DMS114 treated with DMSO at 0.1 percent for 48 hours (cell line): ENCODE measurements at regions not wholly inside any gene's neighbourhood (a gene's known extent, or its start where the extent isn't known, plus 50 kb on each side); places are given as distances from the start of the nearest gene placed in this dataset.
"Not testable (repeated sequence)": the region's sequence is repeated elsewhere in the genome, so short reads cannot be mapped to it uniquely, and the experiment has no call there.

ENCODE experiments used
- DNase-seq: peaks from one replicate; lab custom pipeline; 2025; ENCODE audit not compliant: unreplicated experiment; lab: John Stamatoyannopoulos, UW

DNA sequence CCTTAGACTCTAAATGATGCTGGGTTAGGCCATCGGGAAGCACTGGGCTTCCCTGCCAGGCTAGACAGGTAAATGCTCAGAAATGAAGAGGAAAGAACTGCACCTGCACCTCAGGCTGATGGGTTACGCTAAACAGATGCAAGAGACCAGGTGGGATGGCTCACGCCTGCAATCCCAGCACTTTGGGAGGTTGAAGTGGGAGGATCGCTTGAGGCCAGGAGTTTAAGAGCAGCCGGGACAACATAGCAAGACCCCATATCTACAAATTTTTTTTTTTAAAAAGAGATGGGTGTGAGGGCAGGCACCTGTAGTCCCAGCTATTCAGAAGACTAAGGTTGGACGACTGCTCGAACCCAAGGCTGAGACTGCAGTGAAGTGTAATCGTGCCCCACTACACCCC, 634.7 kb downstream of the UQCRFS1 start:
- DNase-seq, result no peak

- no peak for DNase-seq
Measured at GRCh38 chr19:28577666-28578065, 635.3 kb downstream of the UQCRFS1 start.

GRCh38 chr19:28577233-28577632, 635.7 kb downstream of the UQCRFS1 start:
- no peak for DNase-seq

- no peak for DNase-seq
Measured at GRCh38 chr19:28575816-28576215, 637.1 kb downstream of the UQCRFS1 start.

DNA sequence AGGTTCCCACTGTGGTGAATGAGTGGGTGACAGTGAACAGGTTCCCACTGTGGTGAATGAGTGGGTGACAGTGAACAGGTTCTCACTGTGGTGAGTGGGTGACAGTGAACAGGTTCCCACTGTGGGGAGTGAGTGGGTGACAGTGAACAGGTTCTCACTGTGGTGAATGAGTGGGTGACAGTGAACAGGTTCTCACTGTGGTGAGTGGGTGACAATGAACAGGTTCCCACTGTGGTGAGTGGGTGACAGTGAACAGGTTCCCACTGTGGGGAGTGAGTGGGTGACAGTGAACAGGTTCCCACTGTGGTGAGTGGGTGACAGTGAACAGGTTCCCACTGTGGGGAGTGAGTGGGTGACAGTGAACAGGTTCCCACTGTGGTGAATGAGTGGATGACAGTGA, 637.6 kb downstream of the UQCRFS1 start:
- not testable (repeated sequence) for DNase-seq

GRCh38 chr19:28574212-28574611, 638.7 kb downstream of the UQCRFS1 start:
- DNase-seq, result no peak

DNA sequence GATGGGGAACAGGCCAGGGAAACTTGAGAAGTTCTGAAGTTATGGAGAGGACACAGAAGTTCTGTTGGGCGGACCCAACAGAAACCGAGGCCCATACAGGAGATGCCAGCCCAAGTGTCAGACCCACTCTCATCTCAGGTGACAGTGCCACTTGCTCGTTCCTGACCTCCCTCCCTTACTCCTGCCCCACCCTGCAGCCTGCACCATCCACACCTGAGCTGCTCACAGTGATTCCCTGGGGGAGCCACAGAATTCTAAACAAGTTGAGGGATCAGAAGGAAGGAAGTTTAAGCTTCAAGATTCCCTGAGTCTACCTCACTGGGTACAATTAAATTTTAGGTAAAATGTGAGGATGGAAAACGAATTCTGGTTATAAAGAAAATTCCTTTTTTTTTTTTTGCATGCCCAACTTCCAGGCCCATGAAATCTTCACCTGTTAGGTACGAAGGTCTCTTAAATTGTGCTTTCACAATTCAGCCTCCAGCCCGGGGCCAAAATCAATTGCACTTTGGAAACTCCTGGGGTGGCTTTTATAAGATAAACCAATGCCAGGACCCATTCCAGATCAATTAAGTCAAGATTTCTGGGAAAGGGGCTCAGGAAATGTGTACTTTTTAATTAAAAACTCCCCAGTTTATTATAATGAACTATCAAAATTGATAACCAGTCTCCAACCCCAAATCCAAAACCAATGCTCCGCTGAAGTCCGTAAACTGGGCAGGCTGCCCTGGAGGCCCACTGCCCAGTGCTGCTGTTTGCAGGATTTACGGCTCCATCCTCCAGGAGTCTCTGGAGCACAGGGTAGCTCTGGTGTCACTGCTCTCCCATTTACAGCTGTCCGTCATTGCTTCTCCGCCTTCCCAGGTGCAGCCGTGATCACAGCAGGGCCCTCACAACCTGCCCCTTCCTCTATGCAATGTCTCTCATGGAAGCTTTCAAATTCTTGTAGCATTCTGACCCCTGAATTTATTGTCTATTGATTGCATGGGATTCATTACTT, 643.5 kb downstream of the UQCRFS1 start:
- no peak for DNase-seq

- DNase-seq, result no peak
Measured at GRCh38 chr19:28567834-28568233, 645.1 kb downstream of the UQCRFS1 start.

DNA sequence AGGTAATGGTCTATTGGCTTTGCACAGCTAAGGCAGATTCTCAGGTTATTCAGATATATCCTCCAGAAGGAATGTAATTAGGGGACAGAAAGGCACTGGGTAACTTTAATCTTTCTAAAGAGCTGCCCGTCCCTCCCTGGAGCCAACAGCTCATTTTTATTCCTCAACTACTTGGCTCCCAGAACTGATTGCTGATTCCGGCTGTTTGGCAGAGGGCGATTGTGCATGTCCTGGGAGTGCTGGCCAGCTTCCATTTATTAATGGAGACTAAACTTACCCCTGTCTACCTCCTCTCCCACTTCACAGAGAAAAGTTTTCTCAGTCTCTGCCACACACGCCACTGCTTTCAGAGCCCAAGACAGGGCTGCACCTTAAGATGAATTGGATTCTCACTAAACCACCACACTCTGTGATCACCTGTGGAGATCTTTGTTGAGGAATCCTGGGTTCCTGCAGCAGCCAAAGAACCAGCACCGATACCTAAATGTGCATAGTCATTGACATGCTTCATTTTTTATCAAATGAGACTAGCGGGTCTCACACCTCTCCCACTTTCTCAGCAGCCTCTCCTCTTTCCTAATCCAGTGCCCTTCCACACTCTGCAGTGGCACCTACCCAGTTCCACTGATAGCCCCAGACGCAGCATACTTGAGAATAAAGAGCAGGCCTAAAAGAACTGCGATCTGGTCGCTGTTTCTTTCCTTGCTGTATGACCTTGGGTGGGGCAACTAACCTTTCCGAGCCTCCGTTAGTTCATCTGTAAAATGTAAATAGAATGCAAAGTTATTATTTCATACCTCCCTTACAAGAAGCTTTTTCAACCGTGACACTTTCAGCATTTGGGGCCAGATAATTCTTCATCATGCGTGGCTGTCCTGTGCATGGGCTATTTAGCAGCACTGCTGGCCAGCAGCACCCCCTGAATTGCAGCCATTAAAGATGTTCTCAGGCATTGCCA, 648.7 kb downstream of the UQCRFS1 start:
- DNase-seq, result no peak

GRCh38 chr19:28560786-28561185, 652.2 kb downstream of the UQCRFS1 start:
- no peak for DNase-seq

DNA sequence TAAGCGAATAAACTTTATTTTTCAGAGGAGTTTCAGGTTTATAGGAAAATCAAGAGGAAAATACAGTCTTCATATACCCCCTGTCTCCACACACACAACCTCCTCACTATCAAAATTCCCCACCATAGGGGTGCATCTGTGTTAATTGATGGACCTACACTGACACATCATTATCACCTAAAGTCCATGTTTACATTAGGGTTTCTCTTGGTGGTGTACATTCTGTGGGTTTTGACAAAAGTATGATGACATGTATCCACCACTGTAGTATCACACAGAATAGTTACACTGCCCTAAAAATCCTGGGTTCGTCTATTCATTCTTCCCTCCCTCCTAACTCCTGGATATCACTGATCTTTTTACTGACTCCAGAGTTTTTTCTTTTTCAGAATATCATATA, 654.2 kb downstream of the UQCRFS1 start:
- DNase-seq, result no peak

DNA sequence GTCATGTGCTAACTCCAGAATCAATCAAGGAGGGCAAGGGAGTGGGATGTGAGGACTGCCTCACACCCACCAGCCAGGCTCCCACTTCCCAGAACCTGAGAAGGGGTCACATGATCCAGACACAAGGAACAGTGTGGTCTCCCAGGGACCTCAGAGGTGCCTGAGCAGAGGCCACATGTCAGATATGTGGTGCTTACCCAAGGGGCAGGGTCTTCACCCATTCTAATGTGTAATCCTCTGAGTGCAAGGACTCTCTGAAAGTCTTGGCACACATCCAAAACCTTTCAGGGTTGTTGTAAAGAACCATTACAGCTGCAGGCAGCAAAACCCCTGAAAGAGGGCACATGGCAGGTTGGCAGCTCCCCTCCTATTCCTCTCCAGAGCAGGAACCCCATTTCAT, 656.6 kb downstream of the UQCRFS1 start:
- no peak for DNase-seq

DNA sequence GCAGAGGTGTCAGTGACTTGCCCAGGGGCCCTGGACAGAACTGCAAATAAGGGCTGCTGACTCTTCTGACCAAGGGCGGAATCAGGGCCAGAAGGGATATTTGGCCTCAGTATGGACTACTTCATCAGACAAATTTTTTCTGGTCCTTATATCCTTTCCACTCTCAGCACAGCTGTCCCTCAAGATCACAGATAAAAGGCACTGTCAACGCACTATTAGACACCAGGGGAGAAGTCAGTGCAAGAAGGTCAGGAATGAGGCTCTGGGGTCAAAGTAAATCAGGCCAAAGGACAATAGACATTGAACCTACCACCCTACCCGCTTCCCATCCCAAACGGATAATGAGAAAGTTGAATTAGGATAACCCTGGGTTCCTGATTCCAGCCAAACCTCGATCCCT, 657.6 kb downstream of the UQCRFS1 start:
- no peak for DNase-seq

GRCh38 chr19:28554321-28555091, 658.4 kb downstream of the UQCRFS1 start:
- no peak for DNase-seq

- no peak for DNase-seq
Measured at GRCh38 chr19:28553764-28554163, 659.2 kb downstream of the UQCRFS1 start.

- no peak for DNase-seq
Measured at GRCh38 chr19:28553005-28553404, 659.9 kb downstream of the UQCRFS1 start.

- no peak for DNase-seq
Measured at GRCh38 chr19:28549680-28550277, 663.2 kb downstream of the UQCRFS1 start.

- DNase-seq, result no peak
Measured at GRCh38 chr19:28546148-28546685, 666.7 kb downstream of the UQCRFS1 start.

- DNase-seq, result not testable (repeated sequence)
Measured at GRCh38 chr19:28545397-28545796, 667.6 kb downstream of the UQCRFS1 start.
